HG02884 (cell line): ENCODE measurements at regions not wholly inside any gene's neighbourhood (a gene's known extent, or its start where the extent isn't known, plus 50 kb on each side); places are given as distances from the start of the nearest gene placed in this dataset.

Source experiments
- ATAC-seq: cut with Tn5 transposase; IDR thresholded peaks from one replicate; pipeline ENCODE4 v1.9.1; 2021; ENCODE audit warnings: mild to moderate bottlenecking, moderate library complexity; ENCODE audit not compliant: unreplicated experiment

DNA sequence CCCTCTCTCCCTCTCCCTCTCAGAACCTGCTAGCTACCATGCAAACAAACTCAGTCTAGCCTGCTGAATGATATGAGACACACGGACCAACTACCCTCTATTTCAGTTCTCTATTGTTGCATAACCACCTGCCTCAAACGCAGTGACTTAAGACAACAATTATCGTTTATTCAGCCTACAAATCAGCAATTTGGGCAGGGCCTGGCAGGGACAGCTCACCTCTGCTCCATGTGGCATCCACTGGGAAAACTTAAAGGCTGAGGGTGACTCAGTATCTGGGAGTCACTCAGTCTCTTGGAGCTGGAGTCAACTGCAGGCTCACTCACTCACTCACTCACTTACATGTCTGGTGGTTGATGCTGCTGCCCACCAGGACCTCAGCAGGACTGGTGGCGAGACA lies 121.3 kb downstream of the SEC16B start:
- no peak for ATAC-seq

DNA sequence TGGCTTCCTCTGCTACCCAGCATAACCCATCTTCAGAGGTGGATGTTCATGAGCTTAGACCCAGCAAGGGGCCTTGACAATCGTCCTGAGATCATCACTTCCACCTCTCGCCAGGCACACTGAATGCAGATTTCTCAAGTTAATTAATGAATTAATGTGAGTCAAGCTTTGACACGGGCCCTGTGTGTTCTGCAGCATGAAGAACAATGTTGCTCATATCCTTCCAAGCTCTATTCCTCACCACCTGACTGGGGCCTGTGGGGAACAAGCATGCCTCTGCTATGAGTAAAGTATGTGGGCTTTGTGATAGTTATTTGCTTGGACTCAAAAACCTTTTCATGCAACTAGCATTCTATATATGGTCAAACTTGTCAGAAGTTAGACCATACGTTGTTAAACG lies 122.0 kb downstream of the SEC16B start:
- ATAC-seq, result no peak

DNA sequence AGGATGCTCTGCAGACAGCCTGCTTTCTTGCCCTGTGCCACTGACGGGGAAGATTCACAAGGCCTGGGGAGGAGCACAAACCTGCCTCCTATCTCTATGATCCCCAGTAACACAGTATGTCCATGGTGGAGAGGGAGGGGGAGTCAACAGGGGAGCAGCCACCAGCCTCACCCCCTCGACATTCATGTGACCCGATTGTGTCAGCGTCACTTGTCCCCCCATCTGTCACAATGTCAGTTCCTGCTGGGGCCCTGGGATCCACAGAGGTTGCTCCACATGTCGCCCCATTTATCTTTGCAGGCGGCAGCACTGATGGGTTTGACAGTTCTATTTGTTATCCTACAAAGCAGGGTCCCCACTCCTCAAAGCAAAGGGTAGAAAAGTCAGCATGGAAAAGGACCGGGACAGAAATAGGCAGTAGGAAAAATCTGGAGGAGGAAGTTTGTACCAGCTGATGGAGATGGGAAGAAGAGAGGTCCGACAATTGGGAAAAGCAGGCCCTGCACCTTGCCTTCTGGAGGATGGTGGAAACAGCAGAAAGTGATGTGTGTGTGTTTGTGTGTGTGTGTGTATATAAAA lies 130.9 kb downstream of the SEC16B start:
- no peak for ATAC-seq

DNA sequence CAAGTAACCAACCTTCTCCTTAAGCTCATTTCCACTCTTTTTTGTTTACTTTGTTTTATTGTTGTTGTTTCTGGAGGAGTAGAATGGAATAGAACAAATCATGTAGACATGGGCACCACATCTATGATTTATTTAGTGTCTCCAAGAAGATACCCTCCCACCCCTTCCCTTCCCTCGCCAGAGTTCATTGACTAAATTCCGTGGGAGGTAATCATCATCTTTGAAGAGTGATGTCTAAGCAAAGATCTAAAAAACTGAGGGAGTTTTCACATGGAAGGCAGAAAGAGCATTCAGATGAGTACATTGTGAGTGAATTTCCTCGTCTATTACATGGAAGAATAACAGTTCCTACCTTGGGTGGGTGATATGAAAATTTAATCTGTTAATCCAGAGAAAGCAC lies 136.2 kb downstream of the SEC16B start:
- ATAC-seq, result no peak

DNA sequence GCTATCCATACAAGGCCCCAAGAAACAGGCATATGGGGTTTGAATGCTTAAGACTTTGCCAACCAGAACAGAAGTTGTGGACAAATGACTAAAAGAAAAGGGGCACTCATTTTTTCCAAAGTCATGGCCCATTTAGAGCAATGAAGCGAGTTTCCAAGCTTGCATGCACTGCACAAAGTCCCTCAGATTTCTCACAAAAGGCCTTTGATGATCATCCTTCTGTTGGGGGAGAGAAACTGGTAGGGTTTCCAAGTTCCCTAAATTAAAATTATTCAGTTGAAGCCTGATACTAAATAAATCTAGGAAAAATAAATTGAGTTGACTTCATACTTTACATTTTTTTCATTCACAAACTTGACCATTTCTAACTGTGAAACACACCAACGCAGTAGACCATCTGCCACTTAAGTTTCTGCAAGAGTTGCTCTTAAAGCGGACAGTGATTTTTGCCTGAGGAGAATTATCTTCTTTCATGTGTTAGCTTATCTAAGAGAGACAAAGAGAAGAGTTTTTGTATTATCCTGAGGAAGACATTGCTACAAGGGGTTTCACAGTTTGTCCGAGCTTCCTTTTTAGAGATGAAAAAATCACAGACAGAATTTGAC lies 139.2 kb downstream of the SEC16B start:
- no peak for ATAC-seq

DNA sequence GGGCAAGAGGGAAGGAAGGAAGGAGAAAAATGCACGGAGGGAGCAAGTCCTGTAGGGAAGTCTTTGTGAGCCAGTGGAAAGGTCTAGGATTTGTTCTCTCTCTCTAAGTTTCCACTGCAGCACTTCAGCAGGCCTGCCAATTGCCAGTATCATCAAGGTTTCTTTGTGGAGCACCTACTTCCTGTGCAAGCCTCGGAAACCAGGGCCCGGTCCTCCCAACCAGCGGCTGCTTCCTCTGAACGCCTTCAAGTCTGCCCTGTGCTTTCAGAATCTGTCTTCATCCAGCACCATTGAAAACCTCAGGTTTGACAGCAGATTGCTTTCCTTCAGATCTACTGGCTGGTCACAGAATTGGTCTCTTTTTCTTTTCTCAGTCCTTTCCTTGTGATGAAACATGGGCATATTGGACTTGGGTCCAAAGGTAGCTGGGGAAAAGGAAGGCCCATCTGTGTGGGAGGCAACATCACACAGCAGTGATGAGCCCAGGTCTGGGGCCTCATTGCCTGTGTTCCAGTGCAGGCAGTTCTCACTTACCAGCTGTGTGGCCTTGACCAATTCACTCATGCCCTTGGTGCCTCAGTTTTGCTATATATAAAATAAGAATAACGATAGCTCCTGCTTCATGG lies 144.5 kb downstream of the SEC16B start:
- no peak for ATAC-seq

DNA sequence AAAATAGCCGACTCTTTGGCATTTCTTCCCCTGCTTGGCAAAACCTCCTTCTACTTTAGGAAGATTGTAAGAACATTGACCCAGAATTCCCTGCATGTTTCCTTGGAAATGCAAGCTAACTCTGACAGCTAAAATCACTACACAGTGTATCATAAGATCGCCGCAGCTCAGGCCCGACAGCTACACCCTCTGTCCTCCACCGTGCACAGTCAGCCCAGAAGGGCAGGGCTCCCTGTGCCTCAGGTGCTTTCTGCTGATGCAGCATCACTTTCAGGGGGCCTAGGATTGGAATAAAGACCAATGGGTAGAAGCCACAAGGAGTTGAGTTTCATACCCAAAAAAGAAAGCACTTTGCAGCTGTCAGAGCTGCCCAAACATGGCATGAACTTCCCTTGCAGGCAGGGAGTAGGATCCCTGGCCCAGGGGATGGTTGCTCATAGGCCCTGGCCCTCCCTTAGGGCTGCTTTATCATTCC lies 145.3 kb downstream of the SEC16B start:
- ATAC-seq, result no peak

DNA sequence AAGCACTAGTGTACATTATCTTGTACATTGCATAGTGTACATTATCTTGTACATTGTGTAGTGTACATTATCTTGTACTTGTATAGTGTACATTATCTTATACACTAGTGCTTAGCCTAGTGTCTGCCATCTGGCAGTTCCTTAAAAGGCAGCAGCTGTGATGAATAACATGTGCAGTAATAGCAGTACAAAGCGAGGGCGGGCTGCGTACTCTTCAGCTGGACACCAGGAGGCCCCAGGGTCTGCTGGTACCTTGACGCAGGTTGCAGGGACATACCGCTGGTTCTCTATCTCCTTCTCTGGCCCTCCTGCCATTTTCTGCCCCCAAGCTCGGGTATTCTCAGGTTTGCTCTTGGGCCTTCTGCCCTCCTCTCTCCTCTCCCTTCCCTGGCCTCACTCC lies 149.6 kb downstream of the SEC16B start:
- no peak for ATAC-seq

DNA sequence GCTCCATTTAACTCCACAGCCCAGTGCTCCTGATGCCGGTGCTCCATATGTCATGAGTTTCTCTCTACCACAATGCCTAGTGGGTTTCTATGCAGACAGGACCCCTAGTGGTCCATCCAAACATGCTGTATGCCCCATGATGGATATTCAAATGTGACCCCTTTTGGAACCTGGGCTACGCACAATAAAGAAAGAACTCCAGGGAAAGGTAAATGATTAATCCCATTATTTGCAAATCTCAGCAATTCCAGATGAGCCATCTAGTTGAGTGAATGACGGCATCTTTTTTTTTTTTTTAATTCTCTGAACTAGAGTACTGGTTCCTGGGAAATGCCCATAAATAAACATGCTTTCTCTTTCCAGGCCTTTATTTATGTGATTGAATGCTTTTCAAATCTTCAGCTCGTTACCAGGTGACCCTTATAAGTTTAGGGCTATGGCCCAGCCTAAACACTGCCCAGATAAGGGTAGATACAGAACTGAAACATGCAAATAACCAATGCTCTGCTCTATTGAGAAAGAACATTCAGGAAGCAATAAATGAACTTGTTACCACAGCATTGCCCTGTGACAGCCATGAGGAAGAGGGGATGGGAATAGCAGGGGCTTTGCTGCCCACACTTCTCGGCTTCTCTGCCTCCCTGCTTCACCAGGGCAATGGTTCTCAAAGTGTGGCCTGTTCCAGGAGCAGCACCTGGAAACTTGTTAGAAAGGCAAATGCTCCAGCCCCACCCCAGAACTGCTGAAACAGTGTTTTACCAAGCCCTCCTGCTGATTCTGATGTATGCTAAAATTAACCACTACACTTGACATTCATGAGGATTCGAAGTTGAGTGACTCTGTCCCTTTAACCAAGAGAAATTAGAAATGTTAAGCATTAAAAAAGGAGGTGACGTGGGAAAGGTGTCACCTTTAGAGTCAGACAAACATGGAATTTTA lies 151.7 kb downstream of the SEC16B start:
- ATAC-seq, result peak; percentile 75

DNA sequence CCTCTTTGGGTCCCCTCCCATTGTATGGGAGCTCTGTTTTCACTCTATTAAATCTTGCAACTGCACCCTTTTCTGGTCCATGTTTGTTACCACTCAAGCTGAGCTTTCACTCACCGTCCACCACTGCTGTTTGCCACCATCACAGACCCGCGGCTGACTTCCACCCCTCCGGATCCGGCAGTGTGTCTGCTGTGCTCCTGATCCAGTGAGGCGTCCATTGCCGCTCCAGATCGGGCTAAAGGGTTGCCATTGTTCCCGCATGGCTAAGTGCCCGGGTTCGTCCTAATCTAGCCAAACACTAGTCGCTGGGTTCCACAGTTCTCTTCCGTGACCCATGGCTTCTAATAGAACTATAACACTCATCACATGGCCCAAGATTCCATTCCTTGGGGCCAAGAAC lies 157.2 kb downstream of the SEC16B start:
- ATAC-seq, result no peak

DNA sequence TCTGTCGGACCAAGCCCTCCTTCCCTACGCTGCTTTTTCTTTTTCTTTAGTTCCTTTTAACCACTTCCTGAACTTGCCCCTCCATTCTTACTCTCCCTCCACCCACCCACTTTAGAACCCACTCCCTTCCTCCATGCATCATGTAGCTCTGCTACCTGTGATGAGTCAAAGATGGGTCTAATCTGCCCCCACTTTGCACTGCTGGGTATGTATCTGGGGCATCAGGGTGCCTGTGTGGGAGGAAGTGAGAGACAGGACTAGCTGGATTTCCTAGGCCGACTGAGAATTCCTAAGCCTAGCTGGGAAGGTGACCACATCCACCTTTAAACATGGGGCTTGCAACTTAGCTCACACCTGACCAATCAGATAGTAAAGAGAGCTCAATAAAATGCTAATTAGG lies 157.7 kb downstream of the SEC16B start:
- no peak for ATAC-seq

DNA sequence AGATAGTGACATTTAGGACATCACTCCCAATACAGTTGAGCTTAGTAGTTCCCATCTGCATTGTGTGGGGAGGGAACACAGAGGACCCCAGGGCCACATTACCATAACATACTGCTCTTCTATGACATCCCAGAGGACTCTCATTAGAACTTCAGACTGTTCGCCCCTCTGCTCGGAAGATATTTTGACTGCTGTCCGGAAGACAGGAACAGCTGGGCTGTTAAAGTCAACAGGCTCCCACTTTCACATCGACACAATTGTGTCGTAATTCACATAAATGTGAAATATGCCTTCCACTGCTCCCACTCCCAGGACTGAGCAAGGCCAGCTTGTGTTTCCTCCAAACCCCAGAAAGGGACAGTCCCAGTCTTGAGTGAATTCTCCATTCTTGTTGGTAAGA lies 158.4 kb downstream of the SEC16B start:
- no peak for ATAC-seq

DNA sequence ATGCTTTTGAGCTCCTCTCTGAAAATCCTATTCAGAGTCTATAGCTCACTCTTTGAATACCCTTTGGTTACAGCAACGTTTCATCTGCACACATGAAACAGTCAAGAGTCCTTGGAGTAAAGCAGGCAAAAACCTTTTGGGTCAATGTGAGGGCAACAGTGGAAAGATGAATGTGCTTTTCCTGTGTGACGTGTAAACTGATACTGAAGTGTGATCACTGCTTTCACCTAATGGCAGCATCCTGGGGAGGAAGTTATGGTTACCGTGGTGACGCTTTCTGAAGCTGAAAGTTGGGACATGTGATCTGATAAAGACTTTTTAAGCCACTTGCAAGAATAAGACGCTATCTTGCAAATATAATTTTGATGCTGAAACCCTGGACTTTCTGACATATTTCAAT lies 160.0 kb downstream of the SEC16B start:
- ATAC-seq, result no peak

DNA sequence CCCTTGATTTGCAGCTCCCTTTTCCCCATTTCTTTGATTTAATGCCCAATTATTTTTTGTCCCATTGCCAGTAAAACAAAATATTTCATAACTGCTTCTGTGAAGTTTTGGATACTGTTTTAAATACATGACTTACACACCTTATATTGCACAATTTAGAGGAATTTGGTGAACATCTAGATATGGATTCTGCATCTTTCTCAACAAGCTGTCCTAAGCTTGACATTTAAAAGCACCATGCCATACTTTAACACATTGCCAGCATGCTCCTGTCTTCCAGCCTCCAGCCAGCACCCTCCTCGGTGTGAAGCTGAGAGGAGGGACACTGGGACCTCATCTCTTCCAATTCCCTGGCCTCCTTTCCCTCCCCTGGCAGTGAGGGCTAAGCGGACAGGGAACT lies 167.6 kb downstream of the SEC16B start:
- no peak for ATAC-seq

DNA sequence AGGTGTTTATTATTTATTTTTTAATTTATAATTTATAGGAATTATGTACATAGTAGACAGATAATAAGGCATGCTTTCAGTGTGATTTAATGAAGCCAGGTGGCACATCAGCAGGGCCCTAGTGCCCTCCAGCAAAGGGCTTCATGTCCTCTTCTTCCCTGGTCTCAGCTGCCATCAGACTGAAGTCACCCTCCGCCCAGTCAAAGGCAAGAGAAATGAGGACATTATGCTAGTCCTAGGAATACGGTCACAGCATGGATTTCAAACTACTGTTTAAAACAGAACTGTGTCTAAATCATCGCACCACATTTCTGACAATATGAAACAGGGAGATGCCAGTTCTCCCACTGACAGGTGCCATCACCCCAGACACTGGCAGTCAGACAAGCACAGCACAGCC lies 168.1 kb downstream of the SEC16B start:
- ATAC-seq, result no peak

DNA sequence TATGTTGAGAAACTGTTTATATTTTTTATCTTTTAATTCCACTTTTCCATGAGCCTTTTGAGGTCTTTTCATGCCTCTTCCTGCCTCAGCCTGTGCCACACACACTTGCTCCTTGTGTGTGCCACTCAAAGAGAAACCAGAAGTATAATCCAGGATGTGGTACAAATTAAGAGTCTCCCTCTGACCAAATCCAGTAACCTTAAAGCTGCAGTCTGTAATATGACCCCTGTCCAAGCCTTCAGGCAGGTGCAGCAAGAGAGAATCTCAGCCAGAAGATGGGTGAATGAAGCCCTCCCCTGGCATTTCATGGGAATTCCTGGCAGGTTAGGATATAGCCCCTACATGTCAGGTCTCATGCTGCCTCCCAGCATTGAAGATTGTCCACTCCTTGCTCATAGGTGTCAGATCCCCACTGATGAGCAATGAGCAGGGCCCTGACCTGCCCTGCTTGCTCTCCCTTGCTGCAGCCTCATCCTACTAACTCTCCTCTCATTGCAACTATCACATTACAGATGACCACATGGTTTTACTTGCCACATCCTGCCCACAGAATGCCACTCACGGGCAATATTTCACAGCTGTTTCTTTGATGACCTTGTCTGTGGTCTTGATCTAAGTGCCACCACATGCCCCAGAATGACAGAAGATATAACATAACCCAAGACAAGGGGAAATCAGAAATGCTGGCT lies 169.3 kb downstream of the SEC16B start:
- peak; percentile 64 for ATAC-seq

DNA sequence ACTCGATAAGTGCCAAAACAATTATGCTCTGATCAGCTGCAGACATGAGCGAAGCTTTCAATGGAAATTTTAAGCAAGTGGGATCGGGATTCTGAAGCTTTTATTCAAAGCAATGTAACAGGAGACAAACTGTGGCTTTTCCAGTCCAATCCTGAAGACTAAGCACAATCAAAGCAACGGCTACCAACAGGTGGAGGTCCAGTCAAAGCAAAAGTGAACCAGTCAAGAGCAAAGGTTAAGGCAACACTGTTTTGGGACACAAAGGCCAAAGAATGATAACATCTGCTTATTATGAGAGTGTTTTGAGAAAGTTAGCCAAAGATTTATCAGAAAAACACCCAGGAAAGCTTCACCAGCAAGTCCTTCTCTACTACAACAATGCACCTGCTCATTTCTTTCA lies 170.1 kb downstream of the SEC16B start:
- no peak for ATAC-seq

DNA sequence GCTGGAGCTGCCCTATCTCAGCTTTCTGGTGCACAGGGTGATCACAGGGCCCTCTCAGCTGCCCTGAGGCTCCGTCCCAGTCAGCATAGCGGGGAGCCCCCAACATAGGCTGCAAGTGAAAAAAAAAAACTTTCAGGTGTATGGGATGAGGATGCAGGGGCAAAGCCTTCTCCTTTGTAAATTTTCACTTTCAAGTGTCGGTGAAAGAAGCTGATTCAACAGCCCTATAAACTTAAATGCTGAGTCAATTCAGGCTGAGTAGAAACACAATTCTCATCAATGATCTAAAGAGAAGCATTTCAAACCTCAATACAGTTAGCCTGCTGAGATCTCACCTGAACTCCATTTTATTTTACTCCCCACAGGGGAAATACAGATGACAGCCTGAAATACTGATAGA lies 171.2 kb downstream of the SEC16B start:
- ATAC-seq, result no peak

DNA sequence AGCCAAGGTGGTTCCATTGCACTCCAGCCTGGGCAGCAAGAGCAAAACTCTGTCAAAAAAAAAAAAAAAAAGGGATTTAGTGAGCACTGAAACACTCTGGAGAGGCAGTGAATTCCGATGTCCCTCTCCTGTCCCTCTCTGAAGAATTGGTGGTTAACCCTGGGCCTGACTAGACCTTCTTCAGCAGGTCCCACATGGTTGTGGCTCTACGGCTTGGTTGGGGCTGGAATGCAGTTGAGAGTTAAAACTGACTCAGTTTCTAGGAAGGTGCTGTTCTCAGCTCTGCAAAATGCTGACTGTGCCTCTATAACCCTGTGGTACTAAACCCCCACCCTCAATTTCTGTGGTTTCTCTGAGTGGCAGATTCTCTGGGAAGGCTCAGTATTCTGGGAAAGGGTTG lies 173.3 kb downstream of the SEC16B start:
- no peak for ATAC-seq

DNA sequence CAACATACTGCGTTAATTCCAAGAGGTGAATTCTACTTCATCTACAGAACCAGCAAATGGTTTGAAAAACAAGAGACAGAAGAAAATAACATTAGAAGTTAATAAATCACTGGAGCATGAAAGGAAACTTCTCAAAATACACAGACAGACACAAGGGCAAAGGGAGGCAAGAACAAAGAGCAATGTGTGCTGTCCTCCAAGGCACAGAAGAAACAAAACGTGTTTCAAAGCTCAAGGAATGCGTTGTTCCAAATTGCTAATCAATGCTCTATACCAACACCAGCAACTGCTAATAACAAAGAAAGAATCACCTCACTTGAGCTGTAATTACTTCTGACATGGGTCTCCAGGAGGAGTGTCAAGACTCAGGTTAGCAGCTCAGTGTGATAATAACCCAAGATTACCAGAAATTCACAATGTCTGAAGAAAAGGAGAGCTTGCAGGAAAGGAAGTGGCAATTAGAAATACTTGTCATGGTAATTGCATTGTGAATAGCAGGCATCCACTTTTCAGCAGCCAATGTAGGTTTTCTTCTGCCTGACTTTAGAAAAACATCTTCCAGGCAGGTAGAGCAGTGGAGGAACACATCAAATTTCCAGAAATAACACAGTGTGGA lies 175.4 kb downstream of the SEC16B start:
- no peak for ATAC-seq

DNA sequence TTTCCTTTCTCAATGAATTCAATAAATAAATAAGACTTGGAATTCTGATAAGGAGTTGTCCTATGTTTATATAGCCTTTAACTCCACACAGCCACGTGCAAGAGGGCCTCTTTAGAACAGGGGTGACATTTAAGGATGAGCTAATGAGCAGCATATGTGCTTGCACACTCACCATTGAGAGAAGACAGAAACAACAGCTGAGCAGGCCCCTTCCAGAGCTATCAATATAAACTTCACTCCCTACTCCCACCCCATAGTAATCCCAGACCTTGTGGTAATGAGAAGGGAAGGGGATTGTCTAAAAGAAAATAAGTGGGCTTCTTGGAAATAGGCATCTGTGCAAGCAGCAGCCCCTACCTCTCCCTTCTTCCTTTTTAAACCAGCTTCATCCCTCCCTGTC lies 176.0 kb downstream of the SEC16B start:
- no peak for ATAC-seq
